ENCODE measurements at regions not wholly inside any gene's neighbourhood (a gene's known extent, or its start where the extent isn't known, plus 50 kb on each side); places are given as distances from the start of the nearest gene placed in this dataset.

DNA sequence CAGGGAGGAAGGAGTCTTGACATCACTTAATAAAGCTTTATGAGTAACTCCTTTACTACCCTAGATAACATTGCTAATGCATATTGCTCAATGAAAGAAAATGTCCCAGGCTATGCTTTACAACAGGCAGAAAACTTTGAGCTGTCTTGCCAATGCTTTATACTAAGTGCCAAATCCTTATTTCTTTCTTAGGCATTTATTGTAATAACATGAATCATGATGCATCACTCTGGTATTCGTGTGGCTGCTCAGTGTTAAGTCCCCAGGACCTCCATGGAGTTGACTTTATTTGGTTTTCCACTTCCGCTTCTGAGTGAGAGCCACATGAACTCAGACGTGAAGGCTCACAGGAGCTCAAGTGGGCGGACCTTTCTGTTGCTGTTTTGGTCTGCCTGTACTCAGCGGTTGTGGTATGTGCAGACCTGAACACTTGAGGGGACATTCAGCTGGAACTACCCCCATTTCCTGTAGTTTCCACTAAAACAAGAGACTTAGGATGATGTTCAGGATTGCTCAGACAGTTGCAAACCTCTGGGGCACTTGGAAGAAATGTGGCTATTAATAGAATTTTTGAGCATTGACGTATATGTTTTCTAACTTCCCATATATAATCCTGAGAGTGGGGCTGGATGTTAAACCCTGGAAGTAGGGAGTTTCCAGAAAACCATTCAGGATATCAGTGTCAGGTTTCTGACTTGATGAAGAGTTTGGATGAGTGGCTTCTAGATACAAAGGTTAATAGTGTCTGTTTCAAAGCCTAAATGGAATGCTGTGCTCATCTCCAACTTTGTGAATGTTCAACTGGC, 258.6 kb downstream of the MSRB3 start:
- Histone ChIP-seq H3K4me3 (ENCODE audit: low read depth in 1 of 3, low read length in 3 of 3) (no peak overlapping the region), H3K27ac (ENCODE audit: low read depth in 1 of 3, low read length in 2 of 3) (no peak overlapping the region), H3K4me1 (ENCODE audit: control insufficient read depth in 3 of 3, insufficient read depth in 2 of 3, low read depth in 1 of 3, low read length in 2 of 3) (peaks cover 0 to 14% (median 2%) of the 10 kb centered on the region in 3 donors), H3K27me3 (ENCODE audit: control insufficient read depth in 3 of 3, insufficient read depth in 3 of 3, low read length in 3 of 3) (no peaks in the 10 kb centered on the region), H3K9me3 (ENCODE audit: control insufficient read depth in 2 of 2, insufficient read depth in 1 of 2, low read depth in 1 of 2, low read length in 1 of 2) (peaks cover 0 to 8% of the 10 kb centered on the region in 2 donors), H3K36me3 (ENCODE audit: control insufficient read depth in 3 of 3, insufficient read depth in 2 of 3, low read depth in 1 of 3, low read length in 3 of 3) (no peaks in the 10 kb centered on the region)
- no peak for FAIRE-seq
- 47 to 57% (median 53%) methylated on average over 6 of the region's 6 CpGs for WGBS, 3 donors
- DNase-seq: peak; percentile 26 to 46

DNA sequence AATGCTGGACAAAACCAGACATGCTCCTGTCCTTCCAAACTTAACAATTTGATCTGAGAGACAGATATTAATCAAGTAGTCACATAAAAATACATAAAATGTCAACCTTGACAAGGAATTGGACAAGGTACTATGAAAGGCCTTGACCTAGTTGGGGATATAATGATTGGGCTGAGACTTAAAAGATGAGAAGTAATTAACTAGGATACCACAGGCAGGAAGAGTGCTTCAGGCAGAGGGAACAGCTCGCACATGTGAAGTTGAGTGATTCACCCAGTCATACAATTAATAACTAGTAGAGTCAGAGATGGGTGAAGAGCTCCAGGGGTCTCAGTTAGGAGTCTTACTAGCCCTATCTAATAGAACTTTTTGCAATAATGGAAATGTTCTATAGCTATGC, 259.5 kb downstream of the MSRB3 start:
- Histone ChIP-seq H3K27ac (ENCODE audit: low read depth in 1 of 3, low read length in 2 of 3) (no peak overlapping the region), H3K4me3 (ENCODE audit: low read depth in 1 of 3, low read length in 3 of 3) (no peak overlapping the region), H3K27me3 (ENCODE audit: control insufficient read depth in 3 of 3, insufficient read depth in 3 of 3, low read length in 3 of 3) (no peaks in the 10 kb centered on the region), H3K36me3 (ENCODE audit: control insufficient read depth in 3 of 3, insufficient read depth in 2 of 3, low read depth in 1 of 3, low read length in 3 of 3) (no peaks in the 10 kb centered on the region), H3K4me1 (ENCODE audit: control insufficient read depth in 3 of 3, insufficient read depth in 2 of 3, low read depth in 1 of 3, low read length in 2 of 3) (peaks cover 0 to 8% (median 2%) of the 10 kb centered on the region in 3 donors), H3K9me3 (ENCODE audit: control insufficient read depth in 2 of 2, insufficient read depth in 1 of 2, low read depth in 1 of 2, low read length in 1 of 2) (peaks cover 0 to 8% of the 10 kb centered on the region in 2 donors)
- no peak for DNase-seq
- no peak for FAIRE-seq
- WGBS, 3 donors: 94 to 100% (median 96%) methylated on average over 1 of the region's 1 CpG

DNA sequence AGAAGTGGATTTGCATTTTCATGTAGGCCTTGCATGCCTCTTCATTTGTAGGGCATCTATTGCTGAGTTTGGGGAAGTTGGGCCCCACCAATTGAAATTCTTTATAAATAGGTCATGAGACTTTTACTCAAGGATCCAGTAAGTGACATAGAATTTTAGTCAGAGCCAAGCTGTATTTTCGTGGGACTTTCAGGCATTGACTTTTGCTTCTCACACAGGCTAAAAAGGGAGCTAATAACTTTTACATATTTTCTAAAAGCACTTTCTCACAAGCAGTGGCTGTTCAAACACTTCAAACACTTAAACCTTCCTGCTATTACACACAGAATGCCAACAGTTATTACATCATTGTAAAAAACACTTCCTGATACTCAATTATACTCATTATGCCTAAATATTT, 260.5 kb downstream of the MSRB3 start:
- no peak for FAIRE-seq
- H3K9me3 ChIP-seq (ENCODE audit: control insufficient read depth in 2 of 2, insufficient read depth in 1 of 2, low read depth in 1 of 2, low read length in 1 of 2): peaks cover 0 to 8% of the 10 kb centered on the region in 2 donors

DNA sequence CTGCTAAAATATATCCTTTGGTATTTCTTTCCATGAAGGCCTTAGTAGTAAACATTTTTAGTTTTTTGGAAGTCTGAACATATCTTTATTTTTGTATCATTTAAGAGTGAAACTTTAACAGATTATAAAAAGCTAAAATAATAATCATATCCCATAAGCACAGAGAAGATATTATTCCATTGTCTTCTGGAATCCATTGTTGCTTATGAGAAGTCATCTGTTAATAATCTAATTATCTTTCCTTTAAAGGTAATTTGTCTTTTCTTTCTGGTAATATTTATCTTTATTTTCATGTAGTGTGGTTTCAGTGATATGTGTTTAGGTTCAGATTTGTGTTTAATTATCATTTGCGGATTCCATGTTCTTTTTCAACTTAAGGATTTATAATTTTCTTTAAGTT, 261.7 kb downstream of the MSRB3 start:
- H3K9me3 ChIP-seq (ENCODE audit: control insufficient read depth in 2 of 2, insufficient read depth in 1 of 2, low read depth in 1 of 2, low read length in 1 of 2): peaks cover 0 to 8% of the 10 kb centered on the region in 2 donors
- H3K4me1 ChIP-seq (ENCODE audit: control insufficient read depth in 3 of 3, insufficient read depth in 2 of 3, low read depth in 1 of 3, low read length in 2 of 3): peaks cover 0 to 4% (median 0%) of the 10 kb centered on the region in 3 donors
- WGBS, 3 donors: 95 to 100% (median 97%) methylated on average over 1 of the region's 1 CpG
- H3K27me3 ChIP-seq (ENCODE audit: control insufficient read depth in 3 of 3, insufficient read depth in 3 of 3, low read length in 3 of 3): no peaks in the 10 kb centered on the region
- H3K36me3 ChIP-seq (ENCODE audit: control insufficient read depth in 3 of 3, insufficient read depth in 2 of 3, low read depth in 1 of 3, low read length in 3 of 3): no peaks in the 10 kb centered on the region
- H3K27ac ChIP-seq (ENCODE audit: low read depth in 1 of 3, low read length in 2 of 3): no peak overlapping the region
- FAIRE-seq (no peak), DNase-seq (no peak)
- H3K4me3 ChIP-seq (ENCODE audit: low read depth in 1 of 3, low read length in 3 of 3): no peak overlapping the region

More for the DNA sequence above, 260.5 kb downstream of the MSRB3 start:
- no peak overlapping the region for H3K27ac ChIP-seq (ENCODE audit: low read depth in 1 of 3, low read length in 2 of 3)
- no peak for DNase-seq
- no peak overlapping the region for H3K4me3 ChIP-seq (ENCODE audit: low read depth in 1 of 3, low read length in 3 of 3)
- 61 to 96% (median 77%) methylated on average over 1 of the region's 1 CpG for WGBS, 3 donors
- H3K4me1 ChIP-seq (ENCODE audit: control insufficient read depth in 3 of 3, insufficient read depth in 2 of 3, low read depth in 1 of 3, low read length in 2 of 3): peaks cover 0 to 4% (median 0%) of the 10 kb centered on the region in 3 donors
- H3K27me3 ChIP-seq (ENCODE audit: control insufficient read depth in 3 of 3, insufficient read depth in 3 of 3, low read length in 3 of 3): no peaks in the 10 kb centered on the region
- no peaks in the 10 kb centered on the region for H3K36me3 ChIP-seq (ENCODE audit: control insufficient read depth in 3 of 3, insufficient read depth in 2 of 3, low read depth in 1 of 3, low read length in 3 of 3)

DNA sequence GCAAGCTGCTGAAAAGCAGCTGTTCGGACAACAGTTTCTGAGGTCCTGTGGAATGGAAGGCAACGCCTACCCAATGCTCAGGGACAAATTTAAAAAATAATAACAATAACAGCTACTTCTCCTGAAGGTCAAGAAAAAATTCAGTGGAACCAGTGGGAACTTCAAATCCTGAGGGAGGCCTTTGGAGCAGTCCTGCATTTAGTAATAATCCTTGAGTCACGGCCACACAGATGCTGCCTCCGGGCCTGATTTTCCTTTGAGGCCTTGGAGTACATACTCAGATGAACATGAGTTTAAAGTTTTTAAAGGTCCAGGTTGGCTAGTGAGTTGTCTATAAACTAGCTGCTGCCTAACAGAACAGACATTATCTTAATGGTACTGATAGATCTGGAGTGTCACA, 268.0 kb downstream of the MSRB3 start:
- FAIRE-seq (no peak), DNase-seq (no peak)
- Histone ChIP-seq H3K9me3 (ENCODE audit: control insufficient read depth in 2 of 2, insufficient read depth in 1 of 2, low read depth in 1 of 2, low read length in 1 of 2) (no peaks in the 10 kb centered on the region), H3K4me3 (ENCODE audit: low read depth in 1 of 3, low read length in 3 of 3) (no peak overlapping the region), H3K27me3 (ENCODE audit: control insufficient read depth in 3 of 3, insufficient read depth in 3 of 3, low read length in 3 of 3) (no peaks in the 10 kb centered on the region), H3K4me1 (ENCODE audit: control insufficient read depth in 3 of 3, insufficient read depth in 2 of 3, low read depth in 1 of 3, low read length in 2 of 3) (no peaks in the 10 kb centered on the region), H3K36me3 (ENCODE audit: control insufficient read depth in 3 of 3, insufficient read depth in 2 of 3, low read depth in 1 of 3, low read length in 3 of 3) (no peaks in the 10 kb centered on the region), H3K27ac (ENCODE audit: low read depth in 1 of 3, low read length in 2 of 3) (no peak overlapping the region)
- 90 to 92% (median 91%) methylated on average over 4 of the region's 4 CpGs for WGBS, 3 donors

DNA sequence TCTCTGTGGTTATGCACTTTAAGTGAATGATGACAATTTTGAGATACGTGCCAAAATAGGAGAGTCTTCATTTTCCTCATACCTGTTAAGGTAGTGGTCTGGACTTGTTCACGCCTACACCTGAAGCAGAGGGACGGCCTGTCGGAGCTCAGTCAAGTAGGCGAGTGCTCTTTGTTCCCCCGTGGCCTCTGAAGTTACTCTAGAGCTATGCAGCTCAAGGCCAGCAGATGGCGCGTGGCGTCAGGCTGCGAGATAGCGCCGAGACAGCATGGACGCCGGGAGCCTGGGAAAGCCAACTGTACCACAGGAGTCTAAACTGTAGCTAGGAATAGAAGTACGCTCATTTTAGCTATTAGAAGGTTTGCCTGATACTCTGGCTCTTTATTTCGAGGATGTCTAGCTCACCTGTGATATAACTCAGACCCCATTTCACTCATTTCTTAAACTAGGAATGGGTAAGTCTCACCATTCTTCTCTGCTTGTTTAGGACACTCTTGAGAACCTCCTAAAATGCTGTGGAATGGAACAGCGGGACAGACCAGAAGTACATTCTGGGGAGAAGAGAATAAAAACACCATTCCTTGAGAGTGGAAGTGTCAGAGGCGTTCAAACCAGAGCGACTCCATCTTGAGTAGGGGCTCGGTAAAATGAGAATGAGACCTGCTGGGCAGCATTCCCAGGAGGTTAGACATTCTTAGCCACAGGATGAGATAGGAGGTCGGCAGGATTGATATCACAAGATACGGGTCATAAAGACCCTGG, 267.4 kb upstream of the HMGA2 start:
- 21 to 28% (median 24%) methylated on average over 22 of the region's 22 CpGs for WGBS, 3 donors
- Histone ChIP-seq H3K9me3 (ENCODE audit: control insufficient read depth in 2 of 2, insufficient read depth in 1 of 2, low read depth in 1 of 2, low read length in 1 of 2) (no peaks in the 10 kb centered on the region), H3K4me3 (ENCODE audit: low read depth in 1 of 3, low read length in 3 of 3) (no peak overlapping the region), H3K4me1 (ENCODE audit: control insufficient read depth in 3 of 3, insufficient read depth in 2 of 3, low read depth in 1 of 3, low read length in 2 of 3) (no peaks in the 10 kb centered on the region), H3K27me3 (ENCODE audit: control insufficient read depth in 3 of 3, insufficient read depth in 3 of 3, low read length in 3 of 3) (no peaks in the 10 kb centered on the region), H3K36me3 (ENCODE audit: control insufficient read depth in 3 of 3, insufficient read depth in 2 of 3, low read depth in 1 of 3, low read length in 3 of 3) (no peaks in the 10 kb centered on the region), H3K27ac (ENCODE audit: low read depth in 1 of 3, low read length in 2 of 3) (no peak overlapping the region)
- DNase-seq (peak; percentile 80 to 91), FAIRE-seq (no peak)

DNA sequence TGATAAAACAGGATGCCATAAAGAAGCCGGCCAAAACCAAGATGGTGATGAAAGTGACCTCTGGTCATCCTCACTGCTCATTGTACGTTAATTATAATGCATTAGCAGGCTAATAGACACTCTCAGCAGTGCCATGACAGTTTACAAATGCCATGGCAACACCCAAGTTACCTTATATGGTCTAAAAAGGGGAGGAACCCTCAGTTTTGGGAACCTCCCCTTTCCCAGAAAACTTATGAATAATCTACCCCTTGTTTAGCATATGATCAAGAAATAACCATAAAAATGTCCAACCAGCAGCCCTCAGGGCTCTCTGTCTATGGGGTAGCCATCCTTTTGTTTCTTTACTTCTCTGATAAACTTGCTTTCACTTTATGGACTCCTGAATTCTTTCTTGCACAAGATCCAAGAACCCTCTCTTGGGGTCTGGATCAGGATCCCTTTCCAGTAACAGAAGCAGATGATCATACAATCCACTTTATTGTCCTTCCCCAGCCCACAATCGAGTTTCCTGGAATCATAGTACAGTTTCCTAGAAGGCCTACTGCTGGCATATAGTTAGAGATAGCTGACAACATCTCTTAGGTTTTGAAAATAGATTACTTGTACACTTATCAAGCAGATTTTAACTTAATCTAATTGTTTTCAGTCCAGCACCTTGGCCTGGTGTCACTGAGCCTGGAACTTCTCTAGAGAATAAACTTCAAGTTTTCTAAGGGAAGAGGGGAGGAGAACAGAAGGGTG, 266.7 kb upstream of the HMGA2 start:
- FAIRE-seq: no peak
- 27 to 62% (median 36%) methylated on average over 3 of the region's 3 CpGs for WGBS, 3 donors
- H3K27ac ChIP-seq (ENCODE audit: low read depth in 1 of 3, low read length in 2 of 3): no peak overlapping the region
- DNase-seq: no peak
- H3K4me1 ChIP-seq (ENCODE audit: control insufficient read depth in 3 of 3, insufficient read depth in 2 of 3, low read depth in 1 of 3, low read length in 2 of 3): no peaks in the 10 kb centered on the region
- H3K4me3 ChIP-seq (ENCODE audit: low read depth in 1 of 3, low read length in 3 of 3): no peak overlapping the region
- no peaks in the 10 kb centered on the region for H3K9me3 ChIP-seq (ENCODE audit: control insufficient read depth in 2 of 2, insufficient read depth in 1 of 2, low read depth in 1 of 2, low read length in 1 of 2)
- no peaks in the 10 kb centered on the region for H3K27me3 ChIP-seq (ENCODE audit: control insufficient read depth in 3 of 3, insufficient read depth in 3 of 3, low read length in 3 of 3)
- no peaks in the 10 kb centered on the region for H3K36me3 ChIP-seq (ENCODE audit: control insufficient read depth in 3 of 3, insufficient read depth in 2 of 3, low read depth in 1 of 3, low read length in 3 of 3)

DNA sequence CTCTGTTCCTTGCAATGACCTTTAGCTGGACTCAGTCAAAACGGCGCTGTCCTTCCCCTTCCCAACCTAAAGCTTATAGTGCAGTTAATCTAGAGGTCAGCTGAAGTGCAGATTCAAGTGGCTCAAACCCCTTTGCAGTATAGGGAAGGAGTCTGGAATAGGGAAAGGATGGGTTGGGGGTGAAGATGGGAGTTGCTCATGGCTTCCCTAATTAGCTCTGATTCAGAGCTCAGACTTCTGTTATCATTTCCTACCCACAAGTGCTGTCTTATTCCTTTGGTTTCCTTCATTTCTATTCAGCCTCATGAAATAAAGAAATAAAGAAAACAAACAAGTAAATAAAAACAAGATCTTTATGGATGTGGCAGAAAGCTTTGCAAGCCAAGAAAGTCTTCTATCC, 264.0 kb upstream of the HMGA2 start:
- Histone ChIP-seq H3K4me1 (ENCODE audit: control insufficient read depth in 3 of 3, insufficient read depth in 2 of 3, low read depth in 1 of 3, low read length in 2 of 3) (no peaks in the 10 kb centered on the region), H3K4me3 (ENCODE audit: low read depth in 1 of 3, low read length in 3 of 3) (no peak overlapping the region), H3K36me3 (ENCODE audit: control insufficient read depth in 3 of 3, insufficient read depth in 2 of 3, low read depth in 1 of 3, low read length in 3 of 3) (no peaks in the 10 kb centered on the region), H3K9me3 (ENCODE audit: control insufficient read depth in 2 of 2, insufficient read depth in 1 of 2, low read depth in 1 of 2, low read length in 1 of 2) (no peaks in the 10 kb centered on the region), H3K27ac (ENCODE audit: low read depth in 1 of 3, low read length in 2 of 3) (no peak overlapping the region), H3K27me3 (ENCODE audit: control insufficient read depth in 3 of 3, insufficient read depth in 3 of 3, low read length in 3 of 3) (peaks cover 0 to 2% (median 0%) of the 10 kb centered on the region in 3 donors)
- no peak for FAIRE-seq
- 75 to 92% (median 87%) methylated on average over 2 of the region's 2 CpGs for WGBS, 3 donors
- DNase-seq: no peak
